ENCODE measurements at regions not wholly inside any gene's neighbourhood (a gene's known extent, or its start where the extent isn't known, plus 50 kb on each side); places are given as distances from the start of the nearest gene placed in this dataset.

GRCh38 chr17:77347544-77347943 lies 206.8 kb downstream of the SEC14L1 start:
- Histone ChIP-seq H4K20me1 (ENCODE audit: control insufficient read depth, insufficient read depth, low read depth, low read length) (no peaks in the 10 kb centered on the region), H3K79me2 (ENCODE audit: control insufficient read depth, low read length) (peaks cover 12% of the 10 kb centered on the region), H3K4me1 (ENCODE audit: control insufficient read depth, low read length) (peaks cover 11% of the 10 kb centered on the region), H3K27ac (ENCODE audit: low read depth, low read length) (no peak overlapping the region), H3F3A (ENCODE audit: control insufficient read depth, insufficient read depth) (no peaks in the 10 kb centered on the region), H3K36me3 (ENCODE audit: control insufficient read depth, low read length) (no peaks in the 10 kb centered on the region), H3K9me3 (ENCODE audit: control insufficient read depth, insufficient read depth, low read length) (no peaks in the 10 kb centered on the region), H3K4me2 (ENCODE audit: low read length) (no peak overlapping the region), H3K27me3 (ENCODE audit: control insufficient read depth, low read length) (no peaks in the 10 kb centered on the region), H3K4me3 (ENCODE audit: low read length) (no peak overlapping the region), H3K9me2 (replicated peaks; ENCODE audit: control insufficient read depth, low read length) (no peaks in the 10 kb centered on the region)
- TF ChIP-seq EZH2phosphoT487 (IDR thresholded peaks at IDR 0.05; ENCODE audit: borderline replicate concordance, low read length) (no peak), CTCF (IDR thresholded peaks at IDR 0.05; ENCODE audit: low read depth, low read length, poor library complexity, severe bottlenecking) (no peak)

DNA sequence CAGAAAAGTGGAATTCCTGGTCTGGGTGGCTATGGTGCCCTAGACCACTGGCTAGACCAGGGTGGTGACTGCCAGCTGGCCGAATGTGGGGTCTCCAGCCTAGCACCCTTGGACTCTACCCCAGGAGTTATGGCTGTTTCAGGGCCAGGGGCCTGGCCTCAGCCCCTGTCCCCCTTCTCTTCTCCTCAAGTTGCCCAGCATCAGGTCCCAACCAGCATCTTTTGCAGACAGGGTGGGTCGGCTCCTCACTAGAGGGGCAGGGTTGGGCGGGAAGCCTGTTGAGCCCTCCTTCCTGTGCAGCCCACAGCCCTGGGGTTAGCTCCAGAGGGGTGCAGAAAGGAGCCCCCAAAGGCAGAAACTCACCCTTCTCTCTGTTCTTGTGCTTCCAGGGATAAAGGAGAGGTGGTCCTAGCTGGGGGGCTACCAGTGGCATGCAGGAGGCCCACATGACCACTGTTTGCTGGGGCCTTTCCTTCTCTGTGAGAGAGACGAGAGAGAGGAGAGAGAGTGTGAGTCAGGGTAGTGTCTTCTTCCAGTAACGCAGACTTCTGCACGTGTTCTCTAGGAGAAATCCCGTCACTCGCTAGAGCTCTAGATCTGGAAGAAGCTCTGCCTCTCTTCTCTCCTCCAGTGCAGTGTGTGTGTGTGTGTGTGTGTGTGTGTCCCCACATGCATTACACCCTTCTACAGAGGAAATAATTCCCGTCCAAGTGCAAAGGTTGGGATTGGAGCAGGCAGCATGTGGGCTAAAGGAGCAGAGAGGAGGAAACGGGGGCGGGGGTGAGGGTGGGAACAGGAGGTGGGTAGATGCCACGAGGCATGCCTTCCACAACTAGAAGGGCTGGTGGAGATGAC lies 209.4 kb downstream of the SEC14L1 start:
- Histone ChIP-seq H3K27ac (ENCODE audit: low read depth, low read length) (no peak overlapping the region), H3K4me2 (ENCODE audit: low read length) (no peak overlapping the region), H4K20me1 (ENCODE audit: control insufficient read depth, insufficient read depth, low read depth, low read length) (no peaks in the 10 kb centered on the region)

GRCh38 chr17:77352441-77352840 lies 211.7 kb downstream of the SEC14L1 start:
- H3K27ac ChIP-seq (ENCODE audit: low read depth, low read length), result no peak overlapping the region
- H3K9me2 ChIP-seq (replicated peaks; ENCODE audit: control insufficient read depth, low read length), result no peaks in the 10 kb centered on the region
- H3K27me3 ChIP-seq (ENCODE audit: control insufficient read depth, low read length), result no peaks in the 10 kb centered on the region
- H3F3A ChIP-seq (ENCODE audit: control insufficient read depth, insufficient read depth), result no peaks in the 10 kb centered on the region
- TF ChIP-seq CTCF (IDR thresholded peaks at IDR 0.05; ENCODE audit: low read depth, low read length, poor library complexity, severe bottlenecking), result no peak
- no peaks in the 10 kb centered on the region for H4K20me1 ChIP-seq (ENCODE audit: control insufficient read depth, insufficient read depth, low read depth, low read length)
- H3K4me2 ChIP-seq (ENCODE audit: low read length), result no peak overlapping the region
- no peak overlapping the region for H3K4me3 ChIP-seq (ENCODE audit: low read length)
- H3K4me1 ChIP-seq (ENCODE audit: control insufficient read depth, low read length), result no peaks in the 10 kb centered on the region
- H3K9me3 ChIP-seq (ENCODE audit: control insufficient read depth, insufficient read depth, low read length), result no peaks in the 10 kb centered on the region
- no peaks in the 10 kb centered on the region for H3K79me2 ChIP-seq (ENCODE audit: control insufficient read depth, low read length)
- no peaks in the 10 kb centered on the region for H3K36me3 ChIP-seq (ENCODE audit: control insufficient read depth, low read length)

More for the DNA sequence above, 209.4 kb downstream of the SEC14L1 start:
- Histone ChIP-seq H3K4me1 (ENCODE audit: control insufficient read depth, low read length) (no peaks in the 10 kb centered on the region), H3K36me3 (ENCODE audit: control insufficient read depth, low read length) (no peaks in the 10 kb centered on the region), H3F3A (ENCODE audit: control insufficient read depth, insufficient read depth) (no peaks in the 10 kb centered on the region), H3K9me2 (replicated peaks; ENCODE audit: control insufficient read depth, low read length) (no peaks in the 10 kb centered on the region), H3K79me2 (ENCODE audit: control insufficient read depth, low read length) (peaks cover 3% of the 10 kb centered on the region), H3K4me3 (ENCODE audit: low read length) (no peak overlapping the region), H3K9me3 (ENCODE audit: control insufficient read depth, insufficient read depth, low read length) (no peaks in the 10 kb centered on the region), H3K27me3 (ENCODE audit: control insufficient read depth, low read length) (no peaks in the 10 kb centered on the region)
- TF ChIP-seq EZH2phosphoT487 (IDR thresholded peaks at IDR 0.05; ENCODE audit: borderline replicate concordance, low read length), result no peak

GRCh38 chr17:77352996-77353395 lies 212.2 kb downstream of the SEC14L1 start:
- Histone ChIP-seq H3K4me1 (ENCODE audit: control insufficient read depth, low read length) (no peaks in the 10 kb centered on the region), H3K27ac (ENCODE audit: low read depth, low read length) (no peak overlapping the region), H4K20me1 (ENCODE audit: control insufficient read depth, insufficient read depth, low read depth, low read length) (no peaks in the 10 kb centered on the region), H3K79me2 (ENCODE audit: control insufficient read depth, low read length) (no peaks in the 10 kb centered on the region), H3K4me3 (ENCODE audit: low read length) (no peak overlapping the region), H3K36me3 (ENCODE audit: control insufficient read depth, low read length) (no peaks in the 10 kb centered on the region), H3K9me2 (replicated peaks; ENCODE audit: control insufficient read depth, low read length) (no peaks in the 10 kb centered on the region), H3F3A (ENCODE audit: control insufficient read depth, insufficient read depth) (no peaks in the 10 kb centered on the region), H3K27me3 (ENCODE audit: control insufficient read depth, low read length) (no peaks in the 10 kb centered on the region), H3K4me2 (ENCODE audit: low read length) (no peak overlapping the region), H3K9me3 (ENCODE audit: control insufficient read depth, insufficient read depth, low read length) (no peaks in the 10 kb centered on the region)
- TF ChIP-seq EZH2phosphoT487 (IDR thresholded peaks at IDR 0.05; ENCODE audit: borderline replicate concordance, low read length) (no peak), CTCF (IDR thresholded peaks at IDR 0.05; ENCODE audit: low read depth, low read length, poor library complexity, severe bottlenecking) (no peak)
